Astrocyte of the spinal cord (primary cell): ENCODE measurements at regions not wholly inside any gene's neighbourhood (a gene's known extent, or its start where the extent isn't known, plus 50 kb on each side); places are given as distances from the start of the nearest gene placed in this dataset.
"Not testable (repeated sequence)": the region's sequence is repeated elsewhere in the genome, so short reads cannot be mapped to it uniquely, and the experiment has no call there.

ENCODE experiments used
- DNase-seq: peaks from one replicate; pipeline ENCODE4 v3.0.0; 2011; ENCODE audit warnings: low read depth, low spot score
- H3K4me3 ChIP-seq: 2 replicates; pipeline ENCODE4 v1.5.1; 2011; ENCODE audit warnings: low read depth, mild to moderate bottlenecking, low read length, moderate library complexity
- CTCF ChIP-seq: IDR thresholded peaks from 2 replicates; pipeline ENCODE4 v1.5.1; 2012; ENCODE audit warnings: low read depth, mild to moderate bottlenecking, low read length, inconsistent platforms
- in situ Hi-C: cut with HindIII; loops from 2 replicates; pipeline ENCODE4 v1.10.0; 2017; ENCODE audit warnings: low sequenced_read_pairs

GRCh38 chr2:185265747-185266146 lies 472.9 kb upstream of the FSIP2 start:
- no peak for DNase-seq

GRCh38 chr2:185268651-185269050 lies 470.0 kb upstream of the FSIP2 start:
- in situ Hi-C loops = no loop called here
- TF ChIP-seq CTCF = no peak
- H3K4me3 ChIP-seq = no peak overlapping the region
- DNase-seq = no peak

More at GRCh38 chr2:185265747-185266146, 472.9 kb upstream of the FSIP2 start:
- in situ Hi-C loops = no loop called here
- no peak for TF ChIP-seq CTCF
- no peak overlapping the region for H3K4me3 ChIP-seq

GRCh38 chr2:185274718-185275484 lies 463.7 kb upstream of the FSIP2 start:
- H3K4me3 ChIP-seq = no peak overlapping the region
- no peak for DNase-seq
- no peak for TF ChIP-seq CTCF
- in situ Hi-C loops = no loop called here

- H3K4me3 ChIP-seq, DNase-seq, in situ Hi-C loops: not testable (repeated sequence)
These were observed 462.6 kb upstream of the FSIP2 start for GRCh38 chr2:185275979-185276378.

- no peak for DNase-seq
- in situ Hi-C loops = no loop called here
- H3K4me3 ChIP-seq = no peak overlapping the region
- TF ChIP-seq CTCF = no peak
These were observed 459.8 kb upstream of the FSIP2 start for GRCh38 chr2:185278761-185279160.

- H3K4me3 ChIP-seq = no peak overlapping the region
- TF ChIP-seq CTCF = peak; percentile 44
- in situ Hi-C loops = no loop called here
- peak; percentile 30 for DNase-seq
These were observed 458.6 kb upstream of the FSIP2 start for GRCh38 chr2:185279999-185280398.

GRCh38 chr2:185284696-185285095 lies 453.9 kb upstream of the FSIP2 start:
- no peak overlapping the region for H3K4me3 ChIP-seq
- in situ Hi-C loops = no loop called here
- DNase-seq = no peak
- no peak for TF ChIP-seq CTCF

- in situ Hi-C loops, H3K4me3 ChIP-seq, DNase-seq: not testable (repeated sequence)
These were observed 448.6 kb upstream of the FSIP2 start for GRCh38 chr2:185290012-185290411.
